ENCODE measurements at regions not wholly inside any gene's neighbourhood (a gene's known extent, or its start where the extent isn't known, plus 50 kb on each side); places are given as distances from the start of the nearest gene placed in this dataset.

DNA sequence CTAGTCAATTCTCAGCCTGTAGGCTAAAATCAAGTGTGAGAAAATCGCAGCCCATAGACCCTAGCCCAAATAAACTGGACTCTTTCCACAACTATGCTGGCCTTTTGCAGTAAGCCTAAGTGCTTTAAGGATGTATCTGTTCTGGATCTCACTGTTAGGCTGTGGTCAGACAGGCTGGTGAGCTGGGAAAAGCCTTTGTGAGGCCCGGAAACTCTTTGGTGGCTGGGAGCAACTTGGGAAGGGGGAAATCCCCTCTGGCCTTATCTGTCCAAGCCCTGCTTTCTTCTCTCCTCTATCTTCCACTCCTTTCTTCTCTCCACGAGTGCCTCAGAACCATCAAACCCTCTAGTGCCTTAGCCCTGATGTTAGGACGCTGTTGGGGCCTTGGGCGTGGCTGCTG is 135.4 kb downstream of the LACC1 start (continued):
- no peak for TF ChIP-seq RNF2 (IDR thresholded peaks at IDR 0.05; ENCODE audit: borderline replicate concordance, low read depth, low read length, missing control alignments, poor library complexity, severe bottlenecking)
